B cell (primary cell): ENCODE measurements at regions not wholly inside any gene's neighbourhood (a gene's known extent, or its start where the extent isn't known, plus 50 kb on each side); places are given as distances from the start of the nearest gene placed in this dataset.

Source experiments
- ATAC-seq: fragments of 200-7000 bp; cut with Tn5 transposase; one replicate; pipeline ENCODE4 v1.10.0; 2021; ENCODE audit warnings: low read depth, mild to moderate bottlenecking, moderate number of reproducible peaks, moderate library complexity
- CTCF ChIA-PET: fragments of 350-600 bp; sonication (Branson Sonifier 250); formaldehyde crosslinking; loops from one replicate; lab custom pipeline; 2021; ENCODE audit warnings: antibody characterized with exemption, inconsistent platforms; lab: Charles Lee
- POLR2A ChIA-PET: fragments of 350-600 bp; sonication (Branson Sonifier 250); formaldehyde crosslinking; loops from one replicate; lab custom pipeline; 2021; ENCODE audit warnings: antibody characterized with exemption; lab: Charles Lee
- DNase-seq: peaks from one replicate; pipeline ENCODE4 v3.0.0; 2013
- H2AFZ ChIP-seq: 2 replicates; pipeline ENCODE4 v1.6.1; 2012; ENCODE audit warnings: mild to moderate bottlenecking, low read depth, low read length; ENCODE audit not compliant: insufficient read depth, poor library complexity, severe bottlenecking
- H3K27ac ChIP-seq, 2 donors: 1 replicate in 1 of 2; 2 replicates in 1 of 2; pipeline ENCODE4 v1.5.1; 2012 to 2013; ENCODE audit warnings: low read length in 2 of 2, mild to moderate bottlenecking in 2 of 2, moderate library complexity in 1 of 2
- H3K27me3 ChIP-seq, 4 experiments: fragments of 200-600 bp in 1 of 4; sonication (generic) in 1 of 4; replicated peaks in 1 of 4; 1 replicate in 2 of 4; 2 replicates in 2 of 4; pipeline versions ENCODE4 v1.6.1 to v1.7.0; 2013 to 2016; ENCODE audit warnings: low read length in 3 of 4, mild to moderate bottlenecking in 2 of 4, mixed read lengths in 1 of 4, moderate library complexity in 1 of 4; ENCODE audit not compliant: insufficient read depth in 4 of 4, control insufficient read depth in 3 of 4; ENCODE audit errors: control extremely low read depth in 1 of 4
- H3K36me3 ChIP-seq, 2 experiments: replicated peaks in 1 of 2; 1 replicate in 1 of 2; 2 replicates in 1 of 2; pipeline versions ENCODE4 v1.6.1 to v1.7.1; 2013; ENCODE audit warnings: low read length in 1 of 2; ENCODE audit not compliant: insufficient read depth in 2 of 2, control insufficient read depth in 1 of 2; ENCODE audit errors: control extremely low read depth in 1 of 2, extremely low read depth in 1 of 2
- H3K4me1 ChIP-seq, 2 donors: fragments of 200-600 bp in 1 of 2; sonication (generic) in 1 of 2; 1 replicate in 1 of 2; 2 replicates in 1 of 2; pipeline versions ENCODE4 v1.5.1 to v1.6.1; 2013 to 2017; ENCODE audit warnings: low read length in 2 of 2; ENCODE audit not compliant: control insufficient read depth in 2 of 2, insufficient read depth in 2 of 2
- H3K4me2 ChIP-seq: replicated peaks from 2 replicates; pipeline ENCODE3; 2012; ENCODE audit warnings: mild to moderate bottlenecking, low read depth, low read length; ENCODE audit not compliant: poor library complexity, severe bottlenecking
- H3K4me3 ChIP-seq, 5 experiments: fragments of 200-600 bp in 1 of 5; sonication (generic) in 1 of 5; 1 replicate in 3 of 5; 2 replicates in 2 of 5; pipeline versions ENCODE4 v1.5.1 to v1.7.0; 2011 to 2016; ENCODE audit warnings: low read length in 4 of 5, mild to moderate bottlenecking in 4 of 5, low read depth in 2 of 5, control low read depth in 1 of 5, moderate library complexity in 1 of 5; ENCODE audit not compliant: insufficient read depth in 1 of 5; ENCODE audit errors: control extremely low read depth in 1 of 5, extremely low read depth in 1 of 5
- H3K79me2 ChIP-seq: fragments of 200-600 bp; sonication (generic); one replicate; pipeline ENCODE4 v1.6.0; 2016; ENCODE audit warnings: low read length; ENCODE audit not compliant: control insufficient read depth, insufficient read depth
- H3K9ac ChIP-seq: fragments of 200-600 bp; sonication (generic); 2 replicates; pipeline ENCODE4 v1.6.1; 2017; ENCODE audit warnings: mild to moderate bottlenecking, low read length, moderate library complexity
- H3K9me3 ChIP-seq, 3 donors: one replicate each; pipeline versions ENCODE4 v1.6.1 to v1.7.1; 2013; ENCODE audit warnings: low read length in 2 of 3; ENCODE audit not compliant: control insufficient read depth in 2 of 3, insufficient read depth in 1 of 3; ENCODE audit errors: control extremely low read depth in 1 of 3
- H4K20me1 ChIP-seq: 2 replicates; pipeline ENCODE4 v1.6.0; 2012; ENCODE audit warnings: mild to moderate bottlenecking, low read length; ENCODE audit not compliant: insufficient read depth, control insufficient read depth, poor library complexity, severe bottlenecking
- H3K27ac Mint-ChIP-seq: one replicate; pipeline ENCODE4 v1.8.0; 2021; ENCODE audit warnings: mixed read lengths
- H3K27me3 Mint-ChIP-seq: one replicate; pipeline ENCODE4 v1.8.0; 2021; ENCODE audit warnings: mixed read lengths
- H3K4me1 Mint-ChIP-seq: one replicate; pipeline ENCODE4 v1.8.0; 2021; ENCODE audit warnings: mixed read lengths
- H3K4me3 Mint-ChIP-seq: one replicate; pipeline ENCODE4 v1.8.0; 2021; ENCODE audit warnings: mixed read lengths
- H3K9me3 Mint-ChIP-seq: one replicate; pipeline ENCODE4 v1.8.0; 2022; ENCODE audit warnings: mixed read lengths; ENCODE audit not compliant: insufficient read depth
- CTCF ChIP-seq: fragments of 200-600 bp; IDR thresholded peaks from one replicate; pipeline ENCODE4 v1.8.0; 2022; ENCODE audit warnings: antibody characterized with exemption, mild to moderate bottlenecking
- EZH2 ChIP-seq: IDR thresholded peaks from 2 replicates; pipeline ENCODE4 v1.6.1; 2012; ENCODE audit warnings: borderline replicate concordance, low read depth, mild to moderate bottlenecking, moderate library complexity, low read length; ENCODE audit not compliant: insufficient read depth, poor library complexity, severe bottlenecking
- WGBS: methylation state at CpG from one replicate; pipeline ENCODE4 v1.1.5; 2013; ENCODE audit warnings: missing lambda C conversion rate; ENCODE audit not compliant: insufficient coverage; 5-methylcytosine and 5-hydroxymethylcytosine counted together
- intact Hi-C: fragments of 100-400 bp; cut with micrococcal nuclease; formaldehyde crosslinking; loops from one replicate; pipeline ENCODE4 v1.10.0; 2022

GRCh38 chr2:78068808-78069207 lies 546.6 kb upstream of the LRRTM4 start:
- H3K9me3 ChIP-seq: peaks cover 0 to 5% (median 0%) of the 10 kb centered on the region in 3 donors
- no peaks in the 10 kb centered on the region for H3K4me1 Mint-ChIP-seq
- H3K4me3 ChIP-seq: no peak overlapping the region
- H3K9me3 Mint-ChIP-seq: peaks cover 2% of the 10 kb centered on the region
- POLR2A ChIA-PET: no interaction called here
- H3K27me3 ChIP-seq: no peaks in the 10 kb centered on the region
- no peak overlapping the region for H3K4me3 Mint-ChIP-seq
- ATAC-seq (no peak), DNase-seq (no peak)
- no peak overlapping the region for H3K4me2 ChIP-seq
- no peaks in the 10 kb centered on the region for H3K27me3 Mint-ChIP-seq
- intact Hi-C loops: no loop called here
- H3K4me1 ChIP-seq: no peaks in the 10 kb centered on the region
- no peak overlapping the region for H3K9ac ChIP-seq
- H2AFZ ChIP-seq: no peak overlapping the region
- H3K36me3 ChIP-seq: no peaks in the 10 kb centered on the region
- no peaks in the 10 kb centered on the region for H4K20me1 ChIP-seq
- CTCF ChIA-PET: no interaction called here
- no peak for TF ChIP-seq CTCF
- TF ChIP-seq EZH2: no peak
- H3K79me2 ChIP-seq: no peaks in the 10 kb centered on the region
- H3K27ac Mint-ChIP-seq: no peak overlapping the region
- no peak overlapping the region for H3K27ac ChIP-seq

DNA sequence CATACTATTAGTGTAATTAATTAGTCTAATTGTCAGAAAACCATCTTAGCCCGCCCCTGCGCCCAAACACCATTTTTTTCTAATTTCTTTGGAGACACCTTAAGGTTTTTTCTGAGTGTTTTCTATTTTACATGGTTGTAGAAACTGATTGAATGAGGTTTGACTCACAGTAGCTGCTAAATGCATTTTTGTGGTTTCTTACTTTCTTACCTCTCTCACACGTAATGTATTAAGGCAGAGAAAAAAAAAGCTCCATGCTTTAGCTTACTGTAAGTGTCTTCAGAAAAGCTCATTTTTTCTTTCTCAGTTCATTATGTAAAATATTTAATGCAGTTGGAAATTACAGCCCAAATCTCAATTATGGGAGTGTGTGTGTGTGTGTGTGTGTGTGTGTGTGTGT lies 548.5 kb upstream of the LRRTM4 start:
- TF ChIP-seq CTCF: no peak
- TF ChIP-seq EZH2: no peak
- Histone ChIP-seq H3K27me3 (no peaks in the 10 kb centered on the region), H3K79me2 (no peaks in the 10 kb centered on the region), H2AFZ (no peak overlapping the region), H3K4me1 (no peaks in the 10 kb centered on the region), H3K36me3 (no peaks in the 10 kb centered on the region), H3K4me3 (no peak overlapping the region), H3K9me3 (peaks cover 0 to 5% (median 0%) of the 10 kb centered on the region in 3 donors), H3K9ac (no peak overlapping the region), H3K27ac (no peak overlapping the region), H3K4me2 (no peak overlapping the region), H4K20me1 (no peaks in the 10 kb centered on the region)
- H3K27ac Mint-ChIP-seq: no peak overlapping the region
- H3K4me1 Mint-ChIP-seq: no peaks in the 10 kb centered on the region
- ChIA-PET POLR2A (no interaction called here), CTCF (no interaction called here)
- H3K27me3 Mint-ChIP-seq: no peaks in the 10 kb centered on the region
- DNase-seq: no peak
- no peak for ATAC-seq
- no CpG with 5 or more reads among the region's 3 CpGs for WGBS
- intact Hi-C loops: no loop called here
- H3K9me3 Mint-ChIP-seq: peaks cover 2% of the 10 kb centered on the region
- no peak overlapping the region for H3K4me3 Mint-ChIP-seq
